ENCODE measurements at regions not wholly inside any gene's neighbourhood (a gene's known extent, or its start where the extent isn't known, plus 50 kb on each side); places are given as distances from the start of the nearest gene placed in this dataset.

DNA sequence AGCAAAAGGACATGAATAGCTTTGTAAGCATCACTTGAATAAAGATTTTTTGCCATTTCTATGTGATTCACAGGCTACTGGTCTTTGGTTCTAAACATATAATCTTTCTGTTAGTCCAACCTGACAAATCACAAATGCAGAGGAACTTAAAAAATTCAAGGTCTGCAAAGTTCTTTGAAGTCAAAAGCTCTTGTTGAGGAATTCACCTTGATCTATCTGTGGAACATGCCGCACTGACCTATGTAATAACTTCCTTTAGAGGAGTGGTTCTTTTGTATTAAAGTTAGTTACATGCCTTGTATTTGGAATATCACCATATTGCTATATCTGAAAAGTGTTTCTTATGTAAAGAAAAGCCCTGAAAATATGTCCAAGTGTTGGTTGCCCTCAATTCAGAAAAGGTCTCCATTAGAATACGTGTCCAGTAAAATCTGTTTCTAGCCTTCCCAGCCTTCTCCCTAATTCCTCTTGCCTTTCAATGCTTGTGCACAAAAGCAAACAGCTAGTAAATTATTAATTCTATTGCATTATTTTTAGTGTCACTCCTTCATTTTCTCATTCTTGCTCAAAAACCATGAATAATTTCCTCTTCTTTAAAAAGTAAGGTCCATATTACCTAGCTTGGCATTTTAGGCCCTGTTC is 1192.8 kb downstream of the FLRT2 start:
- TF ChIP-seq, protein P1, sequence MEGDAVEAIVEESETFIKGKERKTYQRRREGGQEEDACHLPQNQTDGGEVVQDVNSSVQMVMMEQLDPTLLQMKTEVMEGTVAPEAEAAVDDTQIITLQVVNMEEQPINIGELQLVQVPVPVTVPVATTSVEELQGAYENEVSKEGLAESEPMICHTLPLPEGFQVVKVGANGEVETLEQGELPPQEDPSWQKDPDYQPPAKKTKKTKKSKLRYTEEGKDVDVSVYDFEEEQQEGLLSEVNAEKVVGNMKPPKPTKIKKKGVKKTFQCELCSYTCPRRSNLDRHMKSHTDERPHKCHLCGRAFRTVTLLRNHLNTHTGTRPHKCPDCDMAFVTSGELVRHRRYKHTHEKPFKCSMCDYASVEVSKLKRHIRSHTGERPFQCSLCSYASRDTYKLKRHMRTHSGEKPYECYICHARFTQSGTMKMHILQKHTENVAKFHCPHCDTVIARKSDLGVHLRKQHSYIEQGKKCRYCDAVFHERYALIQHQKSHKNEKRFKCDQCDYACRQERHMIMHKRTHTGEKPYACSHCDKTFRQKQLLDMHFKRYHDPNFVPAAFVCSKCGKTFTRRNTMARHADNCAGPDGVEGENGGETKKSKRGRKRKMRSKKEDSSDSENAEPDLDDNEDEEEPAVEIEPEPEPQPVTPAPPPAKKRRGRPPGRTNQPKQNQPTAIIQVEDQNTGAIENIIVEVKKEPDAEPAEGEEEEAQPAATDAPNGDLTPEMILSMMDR (IDR thresholded peaks at IDR 0.05; ENCODE audit: poor library complexity, severe bottlenecking) = no peak
- TF ChIP-seq MXI1 (conservative IDR thresholded peaks at IDR 0.05; ENCODE audit: poor library complexity, severe bottlenecking) (no peak), SMC3 (conservative IDR thresholded peaks at IDR 0.05; ENCODE audit: poor library complexity) (no peak), EP300 (conservative IDR thresholded peaks at IDR 0.05; ENCODE audit: poor library complexity, severe bottlenecking) (no peak), EZH2 (IDR thresholded peaks at IDR 0.05; ENCODE audit: borderline replicate concordance, insufficient read depth, low read length, poor library complexity, severe bottlenecking) (no peak), POLR2AphosphoS5 (IDR thresholded peaks at IDR 0.05) (no peak), TAF1 (IDR thresholded peaks at IDR 0.05; ENCODE audit: low read depth) (no peak)
- TF ChIP-seq, protein P2, sequence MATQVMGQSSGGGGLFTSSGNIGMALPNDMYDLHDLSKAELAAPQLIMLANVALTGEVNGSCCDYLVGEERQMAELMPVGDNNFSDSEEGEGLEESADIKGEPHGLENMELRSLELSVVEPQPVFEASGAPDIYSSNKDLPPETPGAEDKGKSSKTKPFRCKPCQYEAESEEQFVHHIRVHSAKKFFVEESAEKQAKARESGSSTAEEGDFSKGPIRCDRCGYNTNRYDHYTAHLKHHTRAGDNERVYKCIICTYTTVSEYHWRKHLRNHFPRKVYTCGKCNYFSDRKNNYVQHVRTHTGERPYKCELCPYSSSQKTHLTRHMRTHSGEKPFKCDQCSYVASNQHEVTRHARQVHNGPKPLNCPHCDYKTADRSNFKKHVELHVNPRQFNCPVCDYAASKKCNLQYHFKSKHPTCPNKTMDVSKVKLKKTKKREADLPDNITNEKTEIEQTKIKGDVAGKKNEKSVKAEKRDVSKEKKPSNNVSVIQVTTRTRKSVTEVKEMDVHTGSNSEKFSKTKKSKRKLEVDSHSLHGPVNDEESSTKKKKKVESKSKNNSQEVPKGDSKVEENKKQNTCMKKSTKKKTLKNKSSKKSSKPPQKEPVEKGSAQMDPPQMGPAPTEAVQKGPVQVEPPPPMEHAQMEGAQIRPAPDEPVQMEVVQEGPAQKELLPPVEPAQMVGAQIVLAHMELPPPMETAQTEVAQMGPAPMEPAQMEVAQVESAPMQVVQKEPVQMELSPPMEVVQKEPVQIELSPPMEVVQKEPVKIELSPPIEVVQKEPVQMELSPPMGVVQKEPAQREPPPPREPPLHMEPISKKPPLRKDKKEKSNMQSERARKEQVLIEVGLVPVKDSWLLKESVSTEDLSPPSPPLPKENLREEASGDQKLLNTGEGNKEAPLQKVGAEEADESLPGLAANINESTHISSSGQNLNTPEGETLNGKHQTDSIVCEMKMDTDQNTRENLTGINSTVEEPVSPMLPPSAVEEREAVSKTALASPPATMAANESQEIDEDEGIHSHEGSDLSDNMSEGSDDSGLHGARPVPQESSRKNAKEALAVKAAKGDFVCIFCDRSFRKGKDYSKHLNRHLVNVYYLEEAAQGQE (IDR thresholded peaks at IDR 0.05; ENCODE audit: borderline replicate concordance) = no peak
